WTC11 (cell line): ENCODE measurements at regions not wholly inside any gene's neighbourhood (a gene's known extent, or its start where the extent isn't known, plus 50 kb on each side); places are given as distances from the start of the nearest gene placed in this dataset.

Experiments used
- ATAC-seq: fragments of 200-7000 bp; cut with Tn5 transposase; 2 replicates; pipeline ENCODE4 v1.10.0; 2021; ENCODE audit warnings: mild to moderate bottlenecking, moderate library complexity
- CTCF ChIA-PET: fragments of 300-600 bp; sonication (Branson Sonifier 250); formaldehyde crosslinking; loops from one replicate; lab custom pipeline; 2021; ENCODE audit warnings: antibody characterized with exemption; lab: Charles Lee
- POLR2A ChIA-PET: fragments of 350-600 bp; sonication (Branson Sonifier 250); formaldehyde crosslinking; loops from one replicate; lab custom pipeline; 2021; ENCODE audit warnings: antibody characterized with exemption; lab: Charles Lee
- DNase-seq: peaks from one replicate; pipeline ENCODE4 v3.0.0; 2021; ENCODE audit warnings: low spot score
- H3K27ac Mint-ChIP-seq: 2 replicates; pipeline ENCODE4 v1.8.0; 2021; ENCODE audit warnings: mixed read lengths
- H3K27me3 Mint-ChIP-seq: 2 replicates; pipeline ENCODE4 v1.8.0; 2021; ENCODE audit warnings: low read depth, mild to moderate bottlenecking, moderate library complexity, mixed read lengths
- H3K36me3 Mint-ChIP-seq: 2 replicates; pipeline ENCODE4 v1.8.0; 2021; ENCODE audit warnings: mixed read lengths
- H3K4me1 Mint-ChIP-seq: 2 replicates; pipeline ENCODE4 v1.8.0; 2022; ENCODE audit warnings: mixed read lengths
- H3K4me3 Mint-ChIP-seq: 2 replicates; pipeline ENCODE4 v1.8.0; 2021; ENCODE audit warnings: mild to moderate bottlenecking, moderate library complexity, mixed read lengths
- H3K9me3 Mint-ChIP-seq: 2 replicates; pipeline ENCODE4 v1.8.0; 2021; ENCODE audit warnings: mixed read lengths
- ATF6 ChIP-seq: sonication (generic); formaldehyde crosslinking; IDR thresholded peaks from 2 replicates; pipeline ENCODE4 v1.8.1; 2023; ENCODE audit warnings: mild to moderate bottlenecking, missing genetic modification reagents
- EMX1 ChIP-seq: fragments of 250-450 bp; sonication (Bioruptor Pico); IDR thresholded peaks from 2 replicates; pipeline ENCODE4 v1.8.0; 2021; ENCODE audit warnings: mild to moderate bottlenecking
- FOXK1 ChIP-seq: sonication (generic); formaldehyde crosslinking; IDR thresholded peaks from 2 replicates; pipeline ENCODE4 v1.8.0; 2022; ENCODE audit warnings: mild to moderate bottlenecking, moderate library complexity, missing genetic modification reagents
- FOXP1 ChIP-seq: sonication (generic); formaldehyde crosslinking; IDR thresholded peaks from 2 replicates; pipeline ENCODE4 v1.8.0; 2022; ENCODE audit warnings: missing genetic modification reagents, mild to moderate bottlenecking, moderate library complexity, borderline replicate concordance
- GABPB1 ChIP-seq: sonication (generic); formaldehyde crosslinking; IDR thresholded peaks from 2 replicates; pipeline ENCODE4 v1.8.1; 2023; ENCODE audit warnings: mild to moderate bottlenecking, missing genetic modification reagents
- HMGA2 ChIP-seq: fragments of 250-450 bp; sonication (Bioruptor Pico); IDR thresholded peaks from 2 replicates; pipeline ENCODE4 v1.4.0; 2021; ENCODE audit warnings: mild to moderate bottlenecking, moderate library complexity
- IRF1 ChIP-seq: sonication (generic); formaldehyde crosslinking; IDR thresholded peaks from 2 replicates; pipeline ENCODE4 v1.8.0; 2023; ENCODE audit warnings: missing genetic modification reagents
- MYBL2 ChIP-seq: sonication (generic); formaldehyde crosslinking; IDR thresholded peaks from 2 replicates; pipeline ENCODE4 v1.8.1; 2023; ENCODE audit warnings: mild to moderate bottlenecking, moderate library complexity, missing genetic modification reagents
- TEAD1 ChIP-seq: sonication (generic); formaldehyde crosslinking; IDR thresholded peaks from 2 replicates; pipeline ENCODE4 v1.8.0; 2022; ENCODE audit warnings: mild to moderate bottlenecking, missing genetic modification reagents
- TEAD4 ChIP-seq: sonication (generic); formaldehyde crosslinking; IDR thresholded peaks from 2 replicates; pipeline ENCODE4 v1.8.0; 2022; ENCODE audit warnings: mild to moderate bottlenecking, missing genetic modification reagents
- USF2 ChIP-seq: sonication (generic); formaldehyde crosslinking; IDR thresholded peaks from 2 replicates; pipeline ENCODE4 v1.8.1; 2023; ENCODE audit warnings: mild to moderate bottlenecking, missing genetic modification reagents, moderate library complexity
- ZBTB21 ChIP-seq: sonication (generic); formaldehyde crosslinking; IDR thresholded peaks from 2 replicates; pipeline ENCODE4 v1.8.1; 2023; ENCODE audit warnings: mild to moderate bottlenecking, missing genetic modification reagents, borderline replicate concordance
- ZNF138 ChIP-seq: sonication (generic); formaldehyde crosslinking; conservative IDR thresholded peaks from 2 replicates; pipeline ENCODE4 v1.8.1; 2022; ENCODE audit warnings: mild to moderate bottlenecking, moderate library complexity, missing genetic modification reagents
- ZNF263 ChIP-seq: sonication (generic); formaldehyde crosslinking; IDR thresholded peaks from 2 replicates; pipeline ENCODE4 v1.8.1; 2022; ENCODE audit warnings: low read depth, mild to moderate bottlenecking, moderate library complexity, missing genetic modification reagents
- ZNF281 ChIP-seq: sonication (generic); formaldehyde crosslinking; IDR thresholded peaks from 2 replicates; pipeline ENCODE4 v1.8.0; 2023; ENCODE audit warnings: mild to moderate bottlenecking, missing genetic modification reagents
- ZNF512 ChIP-seq: sonication (generic); formaldehyde crosslinking; IDR thresholded peaks from 2 replicates; pipeline ENCODE4 v1.8.1; 2022; ENCODE audit warnings: missing genetic modification reagents, borderline replicate concordance

GRCh38 chr4:119731778-119732177 is 103.2 kb upstream of the PDE5A start (continued):
- TF ChIP-seq IRF1 (CRISPR knock-in tag), result no peak
- TF ChIP-seq USF2 (CRISPR knock-in tag), result no peak
- no peak for TF ChIP-seq GABPB1
- no peak for TF ChIP-seq MYBL2 (CRISPR knock-in tag)
- TF ChIP-seq ATF6 (CRISPR knock-in tag), result no peak
- TF ChIP-seq ZNF138 (CRISPR knock-in tag), result no peak
- TF ChIP-seq EMX1 (CRISPR knock-in tag), result no peak
- TF ChIP-seq, all 79 proteins: peak for 0

- Mint-ChIP-seq H3K4me1 (peaks cover 19% of the 10 kb centered on the region), H3K27me3 (no peaks in the 10 kb centered on the region), H3K27ac (no peak overlapping the region), H3K4me3 (no peak overlapping the region), H3K9me3 (peaks cover 13% of the 10 kb centered on the region), H3K36me3 (peaks cover 6% of the 10 kb centered on the region; the same call in 1 of the 2 replicates)
- TF ChIP-seq TEAD4 (CRISPR knock-in tag), result no peak
- no peak for TF ChIP-seq ZNF281 (CRISPR knock-in tag)
- no peak for TF ChIP-seq TEAD1 (CRISPR knock-in tag)
- no peak for ATAC-seq
- POLR2A ChIA-PET, result no interaction called here
- no peak for DNase-seq
- CTCF ChIA-PET, result no interaction called here
Measured at GRCh38 chr4:119731146-119731742, 102.6 kb upstream of the PDE5A start.

GRCh38 chr4:119730671-119730950 is 102.0 kb upstream of the PDE5A start:
- TF ChIP-seq ZBTB21 (no peak), FOXK1 (no peak), HMGA2 (CRISPR knock-in tag) (no peak), ZNF263 (CRISPR knock-in tag) (no peak), ZNF512 (no peak), FOXP1 (no peak)
- peaks cover 26% of the 10 kb centered on the region for H3K4me1 Mint-ChIP-seq
- CTCF ChIA-PET, result no interaction called here

More at GRCh38 chr4:119730671-119730950, 102.0 kb upstream of the PDE5A start:
- Mint-ChIP-seq H3K27ac (no peak overlapping the region), H3K36me3 (peaks cover 6% of the 10 kb centered on the region; the same call in 1 of the 2 replicates), H3K9me3 (peaks cover 13% of the 10 kb centered on the region), H3K27me3 (no peaks in the 10 kb centered on the region), H3K4me3 (no peak overlapping the region)
- DNase-seq (no peak), ATAC-seq (no peak)
- POLR2A ChIA-PET, result no interaction called here
